GM19463 (cell line): ENCODE measurements at regions not wholly inside any gene's neighbourhood (a gene's known extent, or its start where the extent isn't known, plus 50 kb on each side); places are given as distances from the start of the nearest gene placed in this dataset.
"Not testable (repeated sequence)": the region's sequence is repeated elsewhere in the genome, so short reads cannot be mapped to it uniquely, and the experiment has no call there.

ENCODE experiments used
- ATAC-seq: cut with Tn5 transposase; IDR thresholded peaks from one replicate; pipeline ENCODE4 v1.9.1; 2021; ENCODE audit warnings: mild to moderate bottlenecking, moderate library complexity; ENCODE audit not compliant: unreplicated experiment

DNA sequence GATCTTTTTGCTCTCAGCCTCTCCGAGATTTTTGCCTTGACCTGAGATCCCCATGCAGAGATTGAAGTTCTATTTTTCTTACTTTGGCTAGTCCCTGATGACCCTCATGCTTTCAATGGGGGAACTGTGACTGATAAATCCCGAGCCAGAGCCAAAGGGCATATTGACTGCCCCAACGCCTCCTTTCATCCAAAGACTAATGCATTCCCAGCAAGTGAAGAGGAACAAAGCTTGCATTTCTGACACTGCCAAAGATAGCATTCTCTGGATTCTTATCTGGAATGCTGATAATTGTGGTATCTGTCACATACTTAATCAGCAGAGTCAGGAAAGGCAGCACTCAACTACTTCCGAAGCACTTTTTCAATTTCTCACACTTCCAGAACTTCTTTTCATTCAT lies 152.3 kb upstream of the EGLN3 start:
- ATAC-seq, result no peak

DNA sequence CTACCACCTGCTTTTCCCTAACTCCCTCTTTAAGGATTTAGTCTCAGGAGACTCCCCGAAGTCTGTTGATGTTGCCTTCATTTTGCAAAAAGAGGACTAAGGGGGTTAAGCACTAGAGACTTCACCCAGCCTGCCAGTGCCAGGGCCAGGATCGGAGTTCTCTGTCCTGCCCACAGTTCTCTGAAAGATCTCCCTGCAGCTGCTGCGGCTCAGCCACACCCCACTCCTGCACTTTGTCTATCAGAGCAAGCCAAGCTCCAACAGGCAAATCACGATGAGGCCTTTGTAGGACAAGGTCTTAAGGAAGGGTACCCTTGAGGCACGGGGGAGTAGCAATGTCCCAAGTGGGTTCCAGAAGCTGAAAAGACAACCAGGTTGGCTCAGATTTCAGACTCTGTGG lies 148.8 kb upstream of the EGLN3 start:
- no peak for ATAC-seq

DNA sequence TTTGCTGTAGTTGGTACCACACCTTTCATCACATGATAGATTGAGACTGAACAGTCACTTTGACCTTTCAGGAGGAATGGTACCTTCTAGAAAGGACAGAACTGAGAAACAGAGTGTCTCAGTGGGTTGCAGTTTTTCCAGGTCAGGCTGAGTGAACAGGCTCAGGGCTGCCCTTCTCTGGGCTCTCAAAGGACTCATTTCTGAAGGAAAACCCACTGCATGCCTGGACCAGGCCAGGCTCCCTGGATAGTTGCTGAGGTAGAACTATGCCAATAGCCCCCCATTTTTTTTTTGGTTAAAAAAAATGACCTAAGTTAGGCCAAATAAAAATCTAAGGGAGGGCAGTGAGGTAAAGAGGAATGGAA lies 148.1 kb upstream of the EGLN3 start:
- no peak for ATAC-seq

DNA sequence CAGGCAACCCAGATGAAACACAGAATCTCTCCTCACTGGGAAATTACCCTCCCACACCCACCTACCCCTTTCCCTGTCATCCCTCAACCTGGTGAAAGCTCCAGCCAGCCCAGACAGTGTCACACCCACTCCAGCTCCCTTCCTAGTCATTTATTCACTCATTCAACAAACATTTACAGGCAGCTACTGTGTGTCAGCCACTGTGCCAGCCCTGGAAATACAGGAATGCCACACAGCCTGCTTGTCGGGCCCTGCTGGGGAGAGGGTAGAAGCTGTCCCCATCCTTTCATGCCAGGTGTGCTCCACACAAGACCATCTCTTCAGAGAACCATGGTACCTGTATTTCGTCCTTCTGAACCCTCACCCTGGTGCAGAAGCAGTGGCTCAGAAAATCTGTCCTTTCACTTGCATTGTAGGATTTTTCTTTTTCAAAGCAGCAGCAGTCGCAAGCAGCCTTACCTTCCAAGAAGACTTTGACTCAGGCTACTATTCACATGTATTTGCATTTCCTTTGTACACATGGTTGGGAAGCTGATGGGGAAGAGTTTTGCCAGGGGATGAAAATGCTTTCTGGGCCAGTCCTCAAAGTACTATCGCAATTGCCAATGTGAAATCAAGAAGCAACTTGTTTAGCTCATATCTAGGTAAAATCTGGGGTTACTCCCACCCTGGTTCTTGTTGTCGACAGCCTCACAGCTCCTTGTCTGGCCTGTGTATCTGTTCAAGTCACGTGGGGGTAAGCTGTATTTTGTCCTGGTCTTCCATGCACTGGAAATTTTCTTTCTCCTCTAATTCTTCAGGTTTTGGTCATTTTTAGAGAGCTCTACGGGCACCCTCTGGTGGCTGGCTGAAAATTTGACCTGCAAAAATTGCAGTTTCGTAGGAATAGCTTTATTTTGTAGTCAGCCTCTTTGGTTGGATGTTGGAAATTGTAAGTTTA lies 147.4 kb upstream of the EGLN3 start:
- ATAC-seq, result no peak

DNA sequence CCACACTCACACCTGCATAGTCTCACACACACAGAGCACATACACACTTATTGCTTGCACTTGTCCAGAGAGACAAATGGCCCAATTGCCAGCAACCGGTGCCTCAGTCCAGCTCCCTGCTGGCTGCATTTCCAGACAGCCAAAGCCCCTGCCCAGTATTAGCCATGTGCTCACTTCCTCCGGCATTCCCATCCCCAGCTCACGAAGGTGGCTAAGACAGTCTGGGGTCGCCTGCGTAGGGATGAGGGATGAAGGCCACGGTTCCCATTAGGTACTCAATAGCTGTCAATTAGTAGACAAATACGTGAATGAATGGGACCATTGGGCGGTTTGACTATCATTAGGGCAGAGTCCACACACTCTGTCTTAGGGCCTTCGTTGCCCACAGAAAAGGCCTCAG lies 146.8 kb upstream of the EGLN3 start:
- ATAC-seq, result no peak

DNA sequence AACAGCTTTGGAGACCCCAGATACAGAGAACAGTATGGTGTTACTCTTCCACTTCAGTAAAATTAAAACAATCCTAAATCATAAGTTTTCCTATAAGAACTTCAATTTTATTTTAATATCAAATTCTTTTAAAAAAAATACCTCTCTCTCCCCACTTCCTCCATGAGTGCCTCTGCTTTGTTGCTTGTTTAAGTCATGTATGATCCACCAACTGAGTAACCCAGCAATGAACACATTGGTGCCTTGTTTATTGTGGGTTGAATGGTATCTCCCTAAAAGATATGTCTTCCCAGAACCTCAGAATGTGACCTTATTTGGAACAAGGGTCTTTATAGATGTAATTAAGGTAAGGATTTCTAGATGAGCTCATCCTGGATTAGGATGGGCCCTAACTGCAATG lies 143.5 kb upstream of the EGLN3 start:
- ATAC-seq, result no peak

DNA sequence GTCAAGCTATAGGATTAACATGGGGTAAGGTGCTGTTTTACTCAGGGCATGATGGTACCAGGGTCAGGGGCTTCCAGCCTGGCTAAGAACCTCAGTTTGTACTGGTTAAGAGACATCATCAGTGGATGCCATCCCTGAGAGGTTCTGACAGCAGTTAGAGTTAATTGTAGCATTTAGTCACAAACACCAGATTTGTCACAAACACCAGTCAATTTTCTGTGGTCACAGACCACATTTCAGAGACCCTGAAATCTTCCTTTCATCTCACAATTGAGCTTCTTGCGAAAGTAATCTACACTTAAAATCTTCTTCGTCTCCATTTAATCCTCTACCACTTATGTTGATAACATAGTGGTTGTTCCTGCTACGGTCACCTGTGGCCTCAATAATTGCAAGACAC lies 143.0 kb upstream of the EGLN3 start:
- ATAC-seq, result no peak

DNA sequence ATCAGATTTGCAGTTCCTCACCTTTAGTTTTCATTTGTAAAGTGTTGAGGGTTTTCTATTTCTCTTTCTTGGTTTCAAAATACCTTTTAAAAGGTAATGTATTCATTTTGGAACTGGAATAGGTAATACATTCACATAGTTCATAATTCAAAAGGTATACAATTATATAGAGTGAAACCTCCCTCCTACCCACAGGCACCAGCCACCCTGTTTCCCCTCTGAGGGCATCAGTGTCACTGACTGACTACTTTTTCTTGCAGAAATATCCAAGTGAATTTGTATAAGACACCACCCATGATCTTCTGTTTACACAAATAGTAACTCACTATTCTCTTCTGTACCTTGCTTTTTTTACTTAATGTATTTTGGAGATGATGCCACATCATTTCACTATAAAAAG lies 139.6 kb upstream of the EGLN3 start:
- ATAC-seq, result no peak

DNA sequence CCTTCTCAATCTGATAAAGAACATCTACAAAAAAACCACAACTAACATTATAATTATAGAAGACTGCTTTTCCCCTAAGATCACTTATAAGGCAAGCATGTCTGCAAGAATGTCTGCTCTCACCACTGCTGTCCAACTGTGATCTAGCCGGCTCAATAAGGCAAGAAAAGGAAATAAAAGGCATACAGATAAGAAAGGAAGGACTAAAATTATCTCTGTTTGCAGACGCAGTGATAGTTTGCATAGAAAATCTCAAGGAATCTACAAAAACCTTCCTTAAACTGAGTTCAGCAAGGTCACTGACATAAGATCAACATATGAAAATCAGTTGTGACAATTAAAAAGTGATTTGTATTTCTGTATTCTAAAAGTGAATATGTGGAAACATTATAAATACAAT lies 138.0 kb upstream of the EGLN3 start:
- ATAC-seq, result no peak

DNA sequence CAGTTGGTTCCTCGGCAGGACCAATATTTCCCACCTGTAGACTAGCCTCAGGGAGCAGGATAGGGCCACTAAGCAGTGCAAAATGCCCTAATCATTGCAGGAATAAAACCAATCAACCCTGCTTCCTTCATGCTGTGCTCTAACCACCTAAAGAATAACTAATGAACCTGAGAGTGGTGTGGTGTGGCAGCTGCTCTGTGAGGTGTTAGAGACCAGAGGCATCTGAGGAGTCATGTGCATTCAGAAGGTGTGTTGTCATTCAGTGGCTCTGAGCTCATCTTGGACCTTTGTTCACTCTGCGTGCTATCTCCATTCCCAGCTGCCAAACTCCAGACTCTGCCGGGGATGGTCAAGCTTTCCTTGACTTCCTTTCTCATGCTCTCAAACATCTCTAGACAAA lies 136.7 kb upstream of the EGLN3 start:
- ATAC-seq, result no peak

DNA sequence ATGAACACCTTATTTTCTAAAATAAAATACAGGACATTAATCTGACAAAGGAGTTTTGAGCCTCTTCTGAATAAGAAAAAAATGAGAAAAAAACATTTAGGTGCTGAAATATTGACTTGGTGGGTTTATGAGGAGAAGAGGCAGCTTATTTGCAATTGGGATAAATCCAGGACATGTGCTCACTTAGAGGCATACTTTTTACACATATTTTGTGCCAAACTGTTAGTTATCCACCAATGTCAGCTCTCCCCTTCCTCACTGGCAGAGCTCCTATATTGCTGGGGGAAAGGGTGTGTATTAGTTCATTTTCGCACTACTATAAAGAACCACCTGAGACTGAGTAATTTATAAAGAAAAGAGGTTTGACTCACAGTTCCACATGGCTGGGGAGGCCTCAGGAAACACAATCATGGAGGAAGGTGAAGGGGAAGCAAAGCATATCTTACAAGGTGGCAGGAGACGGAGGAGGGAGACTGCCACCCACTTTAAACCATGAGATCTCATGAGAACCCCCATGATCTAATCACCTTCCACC lies 135.4 kb upstream of the EGLN3 start:
- no peak for ATAC-seq

DNA sequence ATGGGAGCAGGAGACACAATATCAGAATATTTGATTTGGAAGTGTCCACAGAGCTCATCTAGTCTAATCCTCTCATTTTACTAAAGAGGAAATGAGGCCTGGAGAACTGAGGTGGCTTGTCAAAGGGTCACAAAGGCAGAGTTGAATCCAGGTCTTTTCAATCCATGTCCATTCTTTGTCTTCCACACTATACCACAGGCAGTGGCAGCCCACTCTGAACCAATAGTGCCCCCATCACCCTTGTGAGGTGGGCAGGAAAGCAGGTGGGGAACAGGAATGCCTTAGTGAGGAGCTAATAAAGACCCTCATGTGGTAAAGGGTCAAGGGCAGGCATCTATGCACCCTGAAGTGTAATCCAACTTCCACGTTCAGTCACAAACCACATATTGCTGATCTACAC lies 134.8 kb upstream of the EGLN3 start:
- no peak for ATAC-seq

DNA sequence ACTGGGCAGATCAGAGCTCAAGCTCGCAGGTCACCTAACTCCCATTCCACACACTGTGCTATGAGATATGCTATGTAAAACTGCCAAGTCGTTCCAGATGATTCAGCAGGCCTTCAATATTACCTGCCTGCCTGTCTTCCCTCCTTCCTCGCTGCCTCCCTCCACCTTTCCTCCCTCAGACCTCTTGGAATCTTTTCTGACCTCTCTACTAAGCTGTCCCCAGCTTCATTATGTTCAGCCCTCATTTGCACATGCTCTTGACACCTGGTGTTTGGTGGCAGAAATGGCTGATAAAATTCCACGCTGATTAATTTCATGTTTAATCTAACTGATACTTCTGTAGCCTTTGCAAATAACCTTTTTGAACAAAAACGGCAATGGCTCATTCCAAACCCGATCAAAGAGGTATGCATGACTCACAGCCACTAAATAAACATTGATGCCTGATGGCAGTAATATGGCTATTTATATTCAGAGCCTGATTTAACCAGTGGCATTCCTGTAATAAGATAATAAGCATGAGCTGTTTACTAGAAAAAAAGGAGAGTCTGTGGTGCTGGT lies 130.8 kb upstream of the EGLN3 start:
- ATAC-seq, result no peak

DNA sequence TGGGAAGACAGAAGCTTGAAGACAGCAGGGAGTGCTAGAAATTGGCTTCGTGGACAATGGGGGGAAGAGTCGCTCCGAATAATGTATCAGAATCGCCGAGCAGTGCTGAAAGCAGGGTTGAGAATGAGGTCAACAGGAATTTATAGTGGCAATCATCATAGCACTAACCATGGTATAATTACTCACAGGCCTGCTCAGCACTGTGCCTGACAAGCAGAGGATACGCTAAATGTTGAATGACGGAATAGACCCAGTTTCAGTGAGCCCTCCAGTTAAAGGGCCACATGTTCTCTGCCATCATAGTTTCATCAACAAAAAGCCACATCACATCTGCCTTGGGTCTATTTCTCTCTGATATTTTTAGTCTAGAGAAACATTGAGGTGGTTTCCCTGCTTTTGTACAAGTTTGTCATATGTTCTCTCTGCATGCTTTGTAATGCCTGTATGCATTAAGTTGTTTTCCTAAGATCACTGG lies 130.3 kb upstream of the EGLN3 start:
- ATAC-seq, result peak; percentile 56

DNA sequence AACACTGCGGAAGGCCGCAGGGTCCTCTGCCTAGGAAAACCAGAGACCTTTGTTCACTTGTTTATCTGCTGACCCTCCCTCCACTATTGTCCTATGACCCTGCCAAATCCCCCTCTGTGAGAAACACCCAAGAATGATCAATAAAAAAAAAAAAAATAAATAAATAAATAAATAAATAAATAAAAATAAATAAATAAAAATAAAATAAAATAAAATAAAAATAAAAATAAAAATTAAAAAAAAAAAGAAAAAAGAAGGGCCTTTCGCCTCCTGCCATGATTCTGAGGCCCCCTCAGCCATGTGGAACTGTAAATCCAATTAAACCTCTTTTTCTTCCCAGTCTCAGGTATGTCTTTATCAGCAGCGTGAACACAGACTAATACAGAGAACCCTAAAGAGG lies 128.8 kb upstream of the EGLN3 start:
- ATAC-seq, result not testable (repeated sequence)

DNA sequence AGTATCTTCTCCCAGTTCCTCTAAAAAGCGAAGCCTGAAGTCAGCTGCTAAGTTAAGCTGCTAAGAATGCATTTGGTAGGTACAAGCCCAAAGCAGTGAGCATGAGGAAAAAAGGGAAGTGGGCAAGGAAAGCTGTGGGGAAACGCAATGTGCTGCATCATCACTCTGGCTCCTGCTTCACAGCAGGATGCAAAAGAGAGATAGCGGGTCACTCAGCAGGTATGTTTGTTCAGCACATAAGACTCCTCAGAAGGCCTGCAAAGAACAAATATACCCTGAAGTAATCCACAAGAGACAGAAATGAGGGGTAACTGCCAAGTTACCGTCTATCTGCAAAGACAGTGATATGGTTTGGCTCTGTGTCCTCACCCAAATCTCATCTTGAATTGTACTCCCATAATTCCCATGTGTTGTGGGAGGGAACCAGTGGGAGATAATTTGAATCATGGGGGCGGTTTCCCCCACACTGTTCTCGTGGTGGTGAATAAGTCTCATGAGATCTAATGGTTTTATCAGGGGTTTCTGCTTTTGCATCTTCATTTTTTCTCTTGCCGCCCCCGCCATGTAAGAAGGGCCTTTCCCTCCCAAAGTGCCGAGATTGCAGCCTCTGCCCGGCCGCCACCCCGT lies 127.4 kb upstream of the EGLN3 start:
- no peak for ATAC-seq

DNA sequence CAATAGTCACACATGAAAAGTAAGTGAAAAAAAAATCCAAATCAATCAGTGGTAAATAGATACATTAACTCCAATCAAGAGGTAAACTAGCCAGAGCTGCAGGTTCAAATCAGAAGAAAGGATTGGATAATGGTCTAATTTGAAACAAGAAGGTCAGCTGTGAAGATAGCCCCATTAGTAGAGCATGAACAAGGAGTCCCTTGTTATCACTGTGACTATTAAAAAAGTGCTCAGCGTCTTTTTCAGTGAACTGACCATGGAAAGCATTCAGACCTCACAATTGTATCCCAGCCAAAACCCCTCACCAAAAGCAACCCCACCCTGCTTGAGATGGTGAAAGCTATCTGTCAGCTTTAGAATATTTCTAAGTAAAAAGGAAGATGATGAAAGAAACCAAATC lies 125.0 kb upstream of the EGLN3 start:
- ATAC-seq, result no peak

DNA sequence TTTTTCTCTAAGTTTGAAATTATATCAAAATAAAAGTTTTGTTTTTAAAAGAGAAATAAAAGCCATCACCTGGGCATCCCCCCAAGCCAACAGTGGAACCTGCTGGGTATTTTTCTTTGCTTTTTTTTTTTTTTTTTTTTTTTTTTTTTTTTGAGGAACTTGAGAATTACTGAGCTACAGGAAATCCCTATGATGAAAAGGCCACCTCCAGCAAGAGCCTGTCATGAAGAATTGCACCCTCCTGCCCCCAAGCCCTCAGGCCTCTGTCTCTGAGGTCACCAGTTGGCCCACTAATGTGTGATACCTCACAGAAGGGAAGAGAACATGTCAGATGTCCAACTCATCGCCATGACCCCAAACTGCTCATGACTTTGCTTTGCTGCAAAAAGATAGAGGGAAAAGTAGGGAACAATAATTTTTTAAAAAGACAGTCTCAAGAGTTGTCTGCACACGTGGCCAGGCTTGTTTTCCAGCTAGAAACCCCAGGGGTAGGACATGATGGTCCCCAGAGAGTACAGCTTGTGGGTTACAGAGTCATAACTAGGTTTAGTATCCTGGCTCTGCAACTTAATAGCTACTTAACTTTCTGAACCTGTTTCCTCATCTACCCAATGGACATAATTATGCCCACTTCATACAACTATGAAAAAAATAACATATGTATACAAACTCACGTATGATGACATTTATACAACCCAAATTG lies 124.3 kb upstream of the EGLN3 start:
- peak; percentile 65 for ATAC-seq

DNA sequence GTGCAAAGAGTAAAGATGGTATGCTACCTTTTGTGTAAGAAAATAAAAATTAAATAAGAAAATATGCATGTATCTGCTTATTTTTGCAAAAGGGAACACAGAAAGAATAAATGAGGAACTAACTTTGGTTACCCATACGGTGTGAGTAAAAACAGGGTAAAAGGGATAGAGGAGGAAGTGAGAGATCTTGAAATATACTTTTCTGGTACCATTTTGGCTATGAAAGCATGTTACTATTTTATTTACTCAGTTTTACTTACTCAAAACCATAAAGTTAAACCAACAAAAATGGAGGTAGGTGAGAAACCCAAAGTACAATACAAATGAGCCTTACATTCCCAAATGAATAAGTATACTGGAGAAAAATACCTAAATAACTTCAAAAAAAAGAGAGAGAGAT lies 122.0 kb upstream of the EGLN3 start:
- no peak for ATAC-seq

DNA sequence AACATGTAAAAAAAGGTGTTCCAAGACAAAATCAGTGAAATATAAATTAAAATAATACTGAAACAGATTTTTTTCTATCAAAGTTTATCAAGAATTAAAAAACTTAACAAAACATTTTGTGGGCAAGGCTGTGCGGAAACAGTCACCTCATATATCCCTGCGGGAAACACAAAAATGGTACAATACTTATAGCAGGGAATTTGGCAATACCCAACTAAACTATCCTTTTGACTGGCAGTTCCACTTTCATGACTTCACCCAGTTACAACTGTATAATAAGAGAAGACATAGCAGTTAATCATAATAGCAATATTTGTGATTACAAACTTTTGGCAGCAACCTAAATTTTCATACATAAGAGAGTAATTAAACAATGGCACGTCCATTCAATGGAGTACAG lies 121.5 kb upstream of the EGLN3 start:
- ATAC-seq, result no peak

DNA sequence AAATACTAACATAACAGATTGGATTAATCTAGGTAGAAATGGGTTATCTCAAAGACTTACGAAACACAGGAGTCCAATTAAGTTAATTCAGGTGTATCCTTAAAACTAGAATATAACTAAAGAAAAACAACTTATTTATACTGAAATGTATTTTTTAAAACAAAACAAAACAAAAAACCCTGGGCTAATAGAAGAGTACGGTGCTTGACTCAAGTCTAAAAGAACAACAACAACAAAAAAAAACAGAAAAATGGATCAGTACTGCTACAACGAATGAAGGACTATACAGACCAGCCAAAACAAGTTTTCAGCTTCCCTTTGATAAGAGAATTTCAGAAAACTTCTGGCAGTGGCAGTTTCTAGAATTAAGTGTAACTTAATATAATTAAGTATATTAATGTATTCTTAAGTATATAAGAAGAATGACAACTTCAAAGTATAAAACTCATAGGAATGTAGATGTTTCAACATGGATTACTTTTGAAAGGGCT lies 120.1 kb upstream of the EGLN3 start:
- no peak for ATAC-seq
